ENCODE measurements at regions not wholly inside any gene's neighbourhood (a gene's known extent, or its start where the extent isn't known, plus 50 kb on each side); places are given as distances from the start of the nearest gene placed in this dataset.
"Not testable (repeated sequence)": the region's sequence is repeated elsewhere in the genome, so short reads cannot be mapped to it uniquely, and the experiment has no call there.

DNA sequence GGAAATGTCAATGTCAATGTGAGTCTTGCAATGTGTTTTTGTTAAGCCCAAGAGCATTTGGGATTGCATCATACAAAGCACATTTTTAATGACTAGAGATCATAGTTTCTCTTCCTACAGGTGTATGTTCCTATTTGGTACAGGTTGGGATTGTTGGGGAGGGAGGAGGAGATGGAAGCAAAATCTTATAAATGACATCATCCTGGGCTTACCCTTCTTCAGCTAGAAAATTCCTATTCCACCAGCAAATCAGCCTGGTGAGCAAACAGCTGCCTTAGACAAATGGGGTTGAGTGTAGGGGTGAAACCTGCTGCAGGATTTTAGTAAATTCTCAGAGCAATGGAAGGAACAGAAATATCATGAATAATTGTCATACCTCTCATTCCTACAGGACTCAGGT, 165.3 kb upstream of the PLGLB2 start:
- H3K4me1 ChIP-seq; H3K27ac ChIP-seq; H3K4me3 ChIP-seq; CTCF ChIA-PET; POLR2A ChIA-PET; ATAC-seq; DNase-seq (ENCODE audit: low read depth in 1 of 2, low spot score in 1 of 2); H3K9me3 ChIP-seq; FAIRE-seq; H3K4me2 ChIP-seq: not testable (repeated sequence)

DNA sequence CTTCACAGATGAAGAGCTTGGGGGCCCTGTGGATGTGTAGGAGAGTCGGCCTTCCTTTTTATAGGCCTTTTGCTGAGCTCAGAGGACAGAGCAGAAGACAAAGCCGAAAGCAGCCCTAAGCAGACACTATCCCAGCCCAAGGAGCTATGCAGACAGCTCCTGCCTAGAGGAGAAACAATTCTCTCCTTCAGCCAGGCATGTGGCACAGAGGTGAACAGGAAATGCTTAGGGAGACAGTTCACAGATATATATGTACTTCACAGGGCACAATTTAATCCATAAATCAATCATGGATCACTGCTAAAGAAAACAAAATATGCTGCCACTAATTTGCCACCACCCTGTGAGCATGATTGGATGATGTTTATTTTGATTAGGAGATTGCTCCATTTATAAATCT, 164.5 kb upstream of the PLGLB2 start:
- H3K9me3 ChIP-seq; FAIRE-seq; CTCF ChIA-PET; ATAC-seq; H3K4me2 ChIP-seq; DNase-seq (ENCODE audit: low read depth in 1 of 2, low spot score in 1 of 2); H3K4me1 ChIP-seq; H3K27ac ChIP-seq; POLR2A ChIA-PET; H3K4me3 ChIP-seq: not testable (repeated sequence)
- 92% methylated on average over 2 of the region's 2 CpGs for WGBS (ENCODE audit: missing lambda C conversion rate)

DNA sequence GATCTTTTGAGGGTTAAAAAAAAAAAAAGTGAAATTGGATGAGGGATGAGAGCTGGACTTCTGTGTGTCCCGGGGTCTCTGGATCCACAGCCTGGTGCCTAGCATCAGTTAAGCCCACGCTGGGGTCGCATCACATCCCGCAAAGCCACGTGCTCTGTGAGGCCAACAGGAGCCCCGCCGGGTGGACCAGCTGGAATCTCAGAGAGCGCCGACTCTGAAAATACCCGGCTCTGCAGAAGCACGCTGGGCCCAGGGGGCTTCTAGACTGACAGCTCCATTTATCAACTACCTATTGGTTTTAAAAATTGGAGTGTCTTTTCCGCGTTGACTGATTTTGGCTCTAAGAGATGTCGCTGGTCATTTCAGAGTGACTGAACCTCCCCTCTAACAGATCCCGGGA, 164.1 kb upstream of the PLGLB2 start:
- FAIRE-seq; POLR2A ChIA-PET; DNase-seq (ENCODE audit: low read depth in 1 of 2, low spot score in 1 of 2); H3K4me2 ChIP-seq; CTCF ChIA-PET; H3K4me1 ChIP-seq; H3K27ac ChIP-seq; ATAC-seq; H3K9me3 ChIP-seq; H3K4me3 ChIP-seq: not testable (repeated sequence)
- 93% methylated on average over 15 of the region's 15 CpGs for WGBS (ENCODE audit: missing lambda C conversion rate)

DNA sequence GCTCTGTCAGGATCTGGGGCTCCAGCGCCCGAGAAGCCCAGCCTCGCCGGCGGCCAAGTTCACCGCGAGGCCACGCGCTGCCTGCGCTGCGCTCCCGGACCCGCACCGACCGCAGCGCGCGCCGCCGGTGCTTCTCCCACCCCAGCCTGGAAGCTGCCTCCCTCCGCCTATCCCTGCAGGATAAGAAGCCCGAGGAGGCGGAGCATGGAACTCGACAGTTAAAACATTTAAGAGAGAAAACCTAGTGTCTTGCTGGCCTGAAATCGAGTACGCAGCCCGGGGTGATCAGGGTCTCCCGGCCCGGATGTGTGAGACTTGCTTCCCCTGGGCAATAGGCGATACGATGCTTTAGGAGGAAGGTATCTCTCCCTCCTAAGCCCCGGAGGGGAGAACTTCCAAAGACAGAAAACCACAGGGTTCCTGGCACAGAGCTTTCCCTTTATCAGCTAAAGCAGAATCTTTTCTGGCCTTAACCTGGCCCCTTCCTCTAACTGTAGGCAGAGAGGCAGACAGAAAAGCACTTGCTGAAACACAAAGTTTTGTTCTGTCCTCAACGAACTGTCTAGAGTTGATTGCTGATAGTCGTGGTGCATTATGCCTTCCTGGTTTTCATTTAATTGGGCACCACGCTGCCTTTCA, 163.5 kb upstream of the PLGLB2 start:
- H3K4me2 ChIP-seq; ATAC-seq; H3K27ac ChIP-seq; H3K4me1 ChIP-seq; POLR2A ChIA-PET; CTCF ChIA-PET; FAIRE-seq; H3K4me3 ChIP-seq; H3K9me3 ChIP-seq; DNase-seq (ENCODE audit: low read depth in 1 of 2, low spot score in 1 of 2): not testable (repeated sequence)
- WGBS (ENCODE audit: missing lambda C conversion rate), result 96% methylated on average over 35 of the region's 35 CpGs

DNA sequence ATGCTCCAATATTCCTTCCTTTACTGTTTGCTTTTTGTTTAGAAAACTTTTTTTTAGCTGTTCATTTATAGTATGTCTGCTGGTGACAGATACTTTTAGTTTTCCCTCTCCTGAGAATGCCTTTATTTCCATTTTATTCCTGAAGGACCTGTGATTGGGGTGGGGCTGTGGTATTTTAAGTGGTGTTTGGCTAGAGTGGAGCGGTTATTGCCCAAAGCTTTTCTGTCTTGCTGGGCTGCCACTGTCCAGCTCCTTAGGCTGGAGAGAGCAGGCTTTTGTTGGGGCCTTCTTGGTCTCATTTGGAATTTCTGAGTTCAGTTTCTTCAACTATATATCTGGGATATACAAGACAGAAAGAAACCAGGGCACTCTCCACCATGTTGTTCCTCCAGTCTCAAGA, 160.0 kb upstream of the PLGLB2 start:
- H3K27ac ChIP-seq; ATAC-seq; DNase-seq (ENCODE audit: low read depth in 1 of 2, low spot score in 1 of 2); CTCF ChIA-PET; H3K4me3 ChIP-seq; FAIRE-seq; H3K4me1 ChIP-seq; POLR2A ChIA-PET; H3K4me2 ChIP-seq; H3K9me3 ChIP-seq: not testable (repeated sequence)
- no CpG with 5 or more reads among the region's 1 CpG for WGBS (ENCODE audit: missing lambda C conversion rate)

DNA sequence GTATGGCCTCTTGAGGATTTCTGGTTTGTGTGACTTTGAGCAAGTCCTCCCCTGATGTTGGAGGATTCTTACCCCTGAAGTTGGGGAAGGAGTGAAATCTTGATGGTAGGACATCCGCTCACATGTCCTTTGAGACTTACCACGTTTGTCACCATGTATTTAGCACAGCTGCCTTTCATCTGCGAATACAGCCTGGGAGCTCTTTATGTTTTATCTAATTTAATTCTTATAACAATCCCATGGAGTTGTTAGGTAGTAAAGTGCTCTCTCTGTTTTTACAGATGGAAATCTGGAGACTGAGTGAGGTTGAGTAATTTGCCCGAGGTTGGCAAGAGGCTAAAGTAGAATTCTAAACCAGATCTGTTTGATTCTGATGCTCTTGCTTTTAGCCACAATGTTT, 154.9 kb upstream of the PLGLB2 start:
- H3K4me1 ChIP-seq, result not testable (repeated sequence)
- 85% methylated on average over 4 of the region's 4 CpGs for WGBS (ENCODE audit: missing lambda C conversion rate)

DNA sequence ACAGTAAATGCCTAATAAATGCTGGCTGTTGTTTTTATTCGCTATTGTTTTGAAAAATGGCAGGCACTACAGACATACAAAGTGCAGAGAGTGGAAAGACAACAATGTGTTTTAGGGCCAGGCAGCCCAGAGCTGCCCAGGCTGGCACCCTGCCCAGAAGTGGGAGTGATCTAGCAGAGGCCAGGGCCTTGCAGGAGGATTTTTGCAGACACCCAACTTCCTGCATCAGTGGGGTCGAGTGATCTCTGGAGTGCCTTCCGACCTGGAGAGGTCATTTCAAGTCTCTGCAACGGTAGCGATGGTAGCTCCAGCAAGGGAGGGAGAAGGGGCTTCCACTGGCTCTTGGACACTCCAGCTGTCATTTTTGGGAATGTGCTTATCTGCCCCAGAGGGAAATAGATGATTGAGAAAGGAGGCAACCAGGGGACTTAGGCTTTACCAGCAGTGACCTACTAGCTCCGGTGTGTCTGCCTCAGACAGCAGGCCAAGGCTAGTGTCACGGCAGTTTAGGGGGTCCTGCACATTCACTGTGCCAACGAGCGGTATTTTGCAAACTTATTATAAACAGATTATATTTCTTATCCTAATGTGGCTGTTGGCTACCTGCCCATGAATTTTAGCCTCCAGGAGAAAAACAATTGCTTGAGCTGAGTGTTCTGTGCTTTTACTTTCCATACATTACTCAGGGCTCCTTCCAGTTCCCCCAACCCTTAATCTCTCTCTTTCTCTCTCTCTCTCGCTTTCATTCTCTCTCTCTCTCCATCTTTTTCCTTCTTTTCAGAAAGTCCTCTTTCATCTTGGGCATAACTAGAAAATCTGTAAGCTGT, 153.9 kb upstream of the PLGLB2 start:
- WGBS (ENCODE audit: missing lambda C conversion rate), result 67% methylated on average over 8 of the region's 10 CpGs
- peak; percentile 76 to 92; a peak in 5 of 6 replicates for ATAC-seq
- H3K4me3 ChIP-seq, POLR2A ChIA-PET, H3K27ac ChIP-seq, FAIRE-seq, H3K4me1 ChIP-seq, H3K9me3 ChIP-seq, CTCF ChIA-PET: not testable (repeated sequence)
- peak overlapping the region; percentile 32; the same call in 1 of the 3 replicates for H3K4me2 ChIP-seq
- peak in 1 of 2 experiments; percentile 4 for DNase-seq (ENCODE audit: low read depth in 1 of 2, low spot score in 1 of 2)

More for the DNA sequence above, 154.9 kb upstream of the PLGLB2 start:
- POLR2A ChIA-PET; H3K4me2 ChIP-seq; H3K27ac ChIP-seq; ATAC-seq; CTCF ChIA-PET; DNase-seq (ENCODE audit: low read depth in 1 of 2, low spot score in 1 of 2); H3K4me3 ChIP-seq; H3K9me3 ChIP-seq; FAIRE-seq: not testable (repeated sequence)

DNA sequence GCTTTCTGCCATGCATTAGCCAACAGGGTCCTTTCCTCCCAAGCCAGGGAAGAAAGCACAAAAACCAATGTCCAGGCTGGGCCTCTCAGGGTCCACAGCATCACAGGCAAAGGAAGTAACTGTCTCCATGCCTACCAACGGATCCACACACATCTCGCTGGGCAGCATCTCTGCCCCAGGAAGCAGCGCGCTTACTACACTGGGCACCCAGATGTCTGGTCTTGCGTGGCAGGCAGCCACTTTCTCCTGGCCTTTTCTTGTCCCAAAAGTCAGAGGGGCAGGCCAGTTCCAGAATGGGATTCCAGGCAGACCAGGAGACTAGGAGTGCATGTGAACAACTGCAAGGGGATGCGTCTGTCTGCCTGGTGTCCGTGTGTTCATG, 153.3 kb upstream of the PLGLB2 start:
- H3K27ac ChIP-seq; POLR2A ChIA-PET; H3K4me1 ChIP-seq; DNase-seq (ENCODE audit: low read depth in 1 of 2, low spot score in 1 of 2); CTCF ChIA-PET; FAIRE-seq; H3K9me3 ChIP-seq; ATAC-seq; H3K4me3 ChIP-seq; H3K4me2 ChIP-seq: not testable (repeated sequence)
- 80% methylated on average over 4 of the region's 7 CpGs for WGBS (ENCODE audit: missing lambda C conversion rate)

DNA sequence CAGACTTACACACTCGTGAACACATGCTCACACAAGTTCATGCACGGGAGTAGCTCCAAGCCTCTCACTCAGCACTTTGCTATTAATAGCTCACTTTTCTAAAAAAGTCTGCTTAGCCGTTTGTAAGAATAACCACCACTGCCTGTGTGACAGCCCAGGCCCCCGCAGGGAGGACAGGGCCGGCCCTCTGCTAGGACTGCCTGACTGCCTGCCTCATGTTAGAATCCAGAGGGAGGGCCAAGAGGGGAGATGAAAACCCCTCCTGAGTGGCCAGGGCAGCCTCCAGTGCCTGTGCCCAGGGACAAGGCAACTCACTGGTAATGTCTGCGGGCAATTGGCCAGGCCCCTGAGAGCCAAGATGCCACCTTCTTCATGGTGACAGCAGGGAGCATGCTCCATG, 152.9 kb upstream of the PLGLB2 start:
- H3K27ac ChIP-seq; H3K4me2 ChIP-seq; POLR2A ChIA-PET; H3K9me3 ChIP-seq; H3K4me1 ChIP-seq; ATAC-seq; H3K4me3 ChIP-seq; DNase-seq (ENCODE audit: low read depth in 1 of 2, low spot score in 1 of 2); CTCF ChIA-PET; FAIRE-seq: not testable (repeated sequence)
- 89% methylated on average over 3 of the region's 6 CpGs for WGBS (ENCODE audit: missing lambda C conversion rate)

DNA sequence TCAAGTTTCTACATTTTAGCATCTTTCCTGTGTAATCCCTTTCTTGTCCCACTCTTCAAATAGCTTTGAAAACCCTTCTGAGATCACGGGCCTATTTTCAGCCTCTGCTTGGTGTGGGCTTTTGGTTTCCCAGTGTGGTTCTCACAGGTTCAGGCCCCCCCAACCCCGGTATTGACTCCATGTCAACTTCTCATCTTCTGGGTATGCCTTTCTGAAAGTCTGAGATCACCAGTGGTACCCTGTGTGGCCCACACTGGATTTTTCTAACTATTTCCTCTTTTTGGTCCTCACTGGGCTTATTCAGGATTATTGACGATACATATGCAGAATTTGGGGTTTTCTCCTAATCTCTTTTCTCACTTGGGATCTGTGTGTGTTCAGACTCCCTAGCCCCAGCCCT, 146.9 kb upstream of the PLGLB2 start:
- ATAC-seq; H3K4me1 ChIP-seq; H3K9me3 ChIP-seq; H3K4me2 ChIP-seq; POLR2A ChIA-PET; FAIRE-seq; H3K4me3 ChIP-seq; H3K27ac ChIP-seq; CTCF ChIA-PET; DNase-seq (ENCODE audit: low read depth in 1 of 2, low spot score in 1 of 2): not testable (repeated sequence)
- 100% methylated on average over 1 of the region's 3 CpGs for WGBS (ENCODE audit: missing lambda C conversion rate)

DNA sequence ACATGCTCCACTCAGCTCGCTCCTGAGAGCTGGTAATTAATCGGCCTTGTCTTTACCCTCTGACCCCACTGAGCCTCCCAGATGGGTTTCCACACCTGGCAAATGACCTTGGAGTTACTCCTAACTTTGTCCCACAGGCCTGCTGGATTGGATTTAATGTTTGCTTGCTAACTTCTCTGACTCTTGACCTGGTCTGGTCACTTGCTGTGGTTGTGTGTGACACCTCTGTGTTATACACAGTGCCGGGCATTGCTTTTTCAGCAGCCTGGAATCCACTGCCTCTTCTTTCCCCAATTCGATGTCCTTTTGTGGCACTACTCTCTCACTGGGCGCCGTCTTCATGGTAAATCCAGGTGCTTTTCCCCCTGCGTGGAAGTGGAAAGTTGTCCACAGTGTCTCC, 145.8 kb upstream of the PLGLB2 start:
- H3K9me3 ChIP-seq; ATAC-seq; POLR2A ChIA-PET; H3K4me1 ChIP-seq; H3K4me2 ChIP-seq; FAIRE-seq; H3K27ac ChIP-seq; DNase-seq (ENCODE audit: low read depth in 1 of 2, low spot score in 1 of 2); H3K4me3 ChIP-seq; CTCF ChIA-PET: not testable (repeated sequence)
- WGBS (ENCODE audit: missing lambda C conversion rate), result no CpG with 5 or more reads among the region's 7 CpGs

DNA sequence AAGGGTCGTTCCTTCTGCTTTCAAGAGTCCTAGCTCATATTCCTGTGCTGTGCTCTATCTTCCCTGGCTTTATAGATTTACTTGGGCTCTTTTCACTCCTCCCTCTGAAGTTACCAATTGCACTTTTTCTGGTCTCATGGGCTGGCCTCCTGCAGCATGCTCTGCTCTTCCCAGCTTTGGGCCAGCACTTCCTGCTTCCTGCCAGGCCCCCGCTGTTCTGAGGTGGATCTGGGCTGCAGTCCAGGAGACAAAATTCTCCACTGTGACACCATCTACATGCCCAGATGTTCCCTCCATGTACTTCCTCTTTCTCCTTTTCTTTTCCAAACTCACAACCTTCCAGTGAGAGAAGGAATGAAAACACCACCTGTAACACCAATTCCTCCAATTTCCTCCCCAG, 145.2 kb upstream of the PLGLB2 start:
- FAIRE-seq; H3K4me3 ChIP-seq; DNase-seq (ENCODE audit: low read depth in 1 of 2, low spot score in 1 of 2); H3K9me3 ChIP-seq; H3K4me1 ChIP-seq; H3K27ac ChIP-seq; POLR2A ChIA-PET; H3K4me2 ChIP-seq; CTCF ChIA-PET: not testable (repeated sequence)
- no CpG with 5 or more reads among the region's 2 CpGs for WGBS (ENCODE audit: missing lambda C conversion rate)
- peak in 1 of 2 experiments; percentile 41; a peak in 2 of 6 replicates for ATAC-seq
